ENCODE measurements at regions not wholly inside any gene's neighbourhood (a gene's known extent, or its start where the extent isn't known, plus 50 kb on each side); places are given as distances from the start of the nearest gene placed in this dataset.

GRCh38 chr14:47917344-47917954 lies 242.0 kb upstream of the MDGA2 start:
- no peak for TF ChIP-seq EZH2 (IDR thresholded peaks at IDR 0.05)
- TF ChIP-seq CTCF (IDR thresholded peaks at IDR 0.05) = peak; percentile 87
- TF ChIP-seq EZH2phosphoT487 (IDR thresholded peaks at IDR 0.05) = no peak

Data from neural progenitor cell (in vitro differentiated cells).